Breast epithelium (tissue), 3 donors: ENCODE measurements at regions not wholly inside any gene's neighbourhood (a gene's known extent, or its start where the extent isn't known, plus 50 kb on each side); places are given as distances from the start of the nearest gene placed in this dataset.

Source experiments
- CTCF ChIP-seq, 3 donors: fragments of 450-650 bp; IDR thresholded peaks; one replicate each; pipeline ENCODE4 v1.5.1; 2016 to 2017; ENCODE audit warnings: antibody characterized with exemption in 3 of 3, mild to moderate bottlenecking in 3 of 3, moderate library complexity in 3 of 3
- POLR2A ChIP-seq: fragments of 450-650 bp; IDR thresholded peaks from one replicate; pipeline ENCODE4 v1.6.1; 2016; ENCODE audit warnings: antibody characterized with exemption, mild to moderate bottlenecking, moderate library complexity

GRCh38 chr18:25704071-25704470, 352.1 kb upstream of the ZNF521 start:
- TF ChIP-seq CTCF (IDR thresholded peaks at IDR 0.05) (no peak), POLR2A (no peak)
